Endothelial cell of hepatic sinusoid (primary cell): ENCODE measurements at regions not wholly inside any gene's neighbourhood (a gene's known extent, or its start where the extent isn't known, plus 50 kb on each side); places are given as distances from the start of the nearest gene placed in this dataset.

ENCODE experiments used
- in situ Hi-C: cut with HindIII; loops from 2 replicates; pipeline ENCODE4 v1.10.0; 2017; ENCODE audit warnings: low sequenced_read_pairs

DNA sequence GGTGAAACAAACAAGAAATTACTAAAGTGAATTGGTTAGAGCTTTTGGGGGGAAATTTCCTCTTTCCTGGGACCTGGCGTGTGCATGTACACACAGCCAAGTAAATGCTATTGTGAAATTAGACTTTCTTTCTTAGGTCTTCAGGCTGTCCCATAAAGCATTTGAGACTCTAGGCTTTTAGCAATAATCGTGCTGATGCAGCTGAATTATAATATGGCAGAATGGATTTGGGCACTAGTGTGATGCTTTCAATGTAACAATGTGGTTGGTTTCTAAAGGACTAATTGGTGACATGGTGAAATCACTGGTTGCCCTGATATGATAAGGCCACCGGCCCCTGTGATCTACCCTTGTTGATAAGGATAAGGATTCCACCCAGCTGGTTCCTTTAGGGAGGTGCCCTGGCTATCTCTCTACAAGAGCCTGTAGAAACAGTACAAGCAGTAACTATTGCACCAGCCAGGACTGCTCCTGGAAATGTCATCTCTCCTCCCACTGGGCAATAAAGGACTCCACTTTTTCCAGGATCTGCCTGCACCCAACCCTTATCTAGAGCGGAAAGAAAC, 164.1 kb downstream of the TFAP2A start:
- in situ Hi-C loops = no loop called here

DNA sequence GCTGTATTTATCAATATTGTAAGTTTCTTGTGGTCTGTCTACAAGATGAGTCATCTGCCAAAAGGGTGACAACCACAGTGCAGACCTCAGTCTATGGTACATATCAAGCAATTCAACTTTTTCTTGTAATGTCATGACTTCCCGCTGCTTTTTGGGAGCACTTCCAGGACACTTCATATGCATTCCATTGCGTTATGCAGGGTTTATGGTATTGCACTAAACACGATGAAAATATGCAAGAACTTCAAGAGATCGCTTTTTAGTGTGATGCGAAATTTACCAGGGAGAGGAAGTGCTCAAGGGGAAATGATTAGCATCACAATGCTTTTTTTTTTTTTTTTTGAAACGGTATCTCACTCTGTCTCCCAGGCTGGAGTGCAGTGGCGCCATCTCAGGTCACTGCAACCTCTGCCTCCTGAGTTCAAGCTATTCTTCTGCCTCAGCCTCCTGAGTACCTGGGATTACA, 166.5 kb downstream of the TFAP2A start:
- in situ Hi-C loops = no loop called here

DNA sequence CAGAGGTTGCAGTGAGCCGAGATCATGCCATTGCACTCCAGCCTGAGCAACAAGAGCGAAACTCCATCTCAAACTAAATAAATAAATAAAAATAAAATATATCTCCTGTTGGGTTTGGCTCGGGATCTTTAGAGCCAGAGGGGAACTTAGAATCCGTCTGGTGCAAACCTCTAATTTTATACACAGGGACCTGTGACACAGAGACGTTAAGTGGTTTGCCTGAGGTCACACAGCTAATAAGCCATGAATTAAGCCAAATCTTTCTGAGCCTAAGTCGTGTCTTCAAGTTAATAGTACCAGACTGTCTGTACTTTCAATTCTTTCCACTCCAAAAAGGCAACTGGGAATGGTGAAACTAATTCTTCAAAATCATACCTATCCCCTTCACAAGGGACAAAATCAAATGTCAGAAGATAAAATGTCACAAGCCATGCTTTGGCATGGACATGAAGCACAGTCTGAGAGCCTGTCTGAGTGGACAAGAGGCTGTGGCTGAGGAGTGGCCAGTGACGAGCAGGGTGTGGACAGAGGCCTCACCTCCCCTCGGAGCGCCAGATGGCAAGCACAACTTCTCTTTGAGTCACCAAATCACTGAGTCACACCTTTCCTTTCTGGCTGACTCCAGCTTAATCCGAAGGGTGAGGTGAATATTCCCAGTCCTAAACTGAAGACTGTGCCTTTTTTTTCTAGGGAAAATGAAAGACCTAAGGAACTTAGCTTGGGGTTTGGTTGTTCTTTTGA, 177.4 kb downstream of the TFAP2A start:
- in situ Hi-C loops = loop anchor here (5.0 kb wide), 1 partner anchor 80 kb away; no protein-coding TSS in a partner anchor

DNA sequence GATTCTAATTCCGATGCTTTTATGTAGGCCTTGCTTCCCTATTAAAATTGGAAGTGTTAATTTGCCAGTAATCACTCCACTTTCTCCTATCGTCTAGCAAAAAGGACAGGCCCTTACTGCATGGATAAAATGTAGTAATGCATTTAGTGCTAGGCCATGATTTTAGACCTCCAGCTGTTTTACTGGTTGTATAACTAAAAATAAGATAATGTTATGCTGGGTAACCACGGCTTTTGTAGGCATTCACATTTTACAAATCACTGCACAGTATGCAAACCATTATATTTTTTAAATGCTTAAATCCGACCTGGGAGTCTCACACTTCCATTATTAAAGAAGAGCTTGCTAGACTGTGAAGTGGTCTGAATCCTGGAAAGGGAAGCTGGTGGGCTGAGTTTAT, 179.5 kb downstream of the TFAP2A start:
- in situ Hi-C loops = loop anchor here (5.0 kb wide), 1 partner anchor 82 kb away; no protein-coding TSS in a partner anchor

DNA sequence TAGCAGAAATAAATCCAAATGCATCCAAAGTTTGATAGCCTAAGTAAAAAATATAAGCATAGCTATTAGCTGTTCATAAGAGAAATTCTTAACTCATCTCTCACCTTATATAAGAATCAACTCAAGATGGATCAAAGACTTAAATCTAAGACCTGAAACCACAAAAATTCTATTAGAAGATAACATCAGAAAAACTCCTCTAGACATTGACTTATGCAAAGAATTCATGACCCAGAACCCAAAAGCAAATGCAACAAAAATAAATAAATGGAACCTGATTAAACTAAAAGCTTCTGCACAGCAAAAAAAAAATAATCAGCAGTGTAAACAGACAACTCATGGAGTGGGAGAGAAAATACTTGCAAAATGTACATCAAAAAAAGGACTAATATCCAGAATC, 184.3 kb downstream of the TFAP2A start:
- in situ Hi-C loops = no loop called here

DNA sequence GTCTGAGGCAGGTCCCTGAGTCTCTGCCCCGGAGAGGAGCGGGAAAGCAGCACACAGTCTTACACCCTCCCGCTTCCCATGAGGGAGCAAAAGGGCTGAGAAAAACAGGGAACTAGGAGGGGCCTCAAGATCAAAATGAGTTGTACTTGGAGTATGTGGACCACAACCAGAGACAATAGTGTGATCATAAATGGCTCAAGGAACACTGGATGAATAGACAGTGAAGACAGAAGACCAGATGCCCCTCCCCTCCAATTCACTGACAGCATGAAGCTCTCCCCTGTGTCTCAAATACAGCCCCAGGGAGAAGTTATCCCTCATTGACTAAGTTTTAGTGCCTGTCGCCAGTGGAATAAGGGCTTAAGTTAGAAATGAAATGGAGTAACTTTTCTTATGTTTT, 191.0 kb downstream of the TFAP2A start:
- in situ Hi-C loops = no loop called here

DNA sequence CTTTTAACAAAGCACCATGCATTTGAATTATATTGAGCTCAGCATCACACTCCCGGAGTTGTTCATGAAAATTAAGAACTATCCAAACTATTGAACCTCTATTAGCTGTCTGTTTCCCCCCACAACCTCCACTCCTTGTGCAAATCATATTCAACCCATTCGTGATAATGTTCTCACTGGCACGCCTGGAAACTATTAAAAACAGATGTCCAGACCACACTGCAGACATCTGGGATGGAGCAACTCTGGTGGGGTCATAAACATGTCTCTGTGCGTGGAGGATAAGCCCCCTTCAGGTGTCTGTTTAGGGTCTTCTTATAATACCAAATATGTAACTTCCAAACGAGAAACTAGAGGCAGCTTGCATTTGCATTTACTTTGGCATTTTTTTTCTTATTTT, 193.7 kb downstream of the TFAP2A start:
- in situ Hi-C loops = no loop called here

DNA sequence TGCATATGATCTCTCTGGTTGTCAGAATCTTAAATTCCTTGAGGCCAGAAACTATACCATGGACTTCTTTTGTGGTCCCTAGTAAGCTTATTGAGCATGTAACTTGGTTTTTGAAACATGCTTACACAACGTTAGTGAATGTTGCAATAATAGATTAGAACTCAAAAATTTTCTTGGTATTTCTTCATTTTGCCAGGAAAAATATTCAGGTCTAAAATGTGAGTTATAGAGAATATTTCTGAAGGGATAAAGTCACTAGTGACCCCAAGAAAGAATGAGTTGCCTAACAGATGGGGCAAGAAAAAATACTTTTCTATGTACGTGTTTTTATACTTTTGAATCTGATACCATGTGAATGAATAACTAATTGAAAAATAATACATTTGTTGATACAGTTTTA, 195.4 kb downstream of the TFAP2A start:
- in situ Hi-C loops = no loop called here

DNA sequence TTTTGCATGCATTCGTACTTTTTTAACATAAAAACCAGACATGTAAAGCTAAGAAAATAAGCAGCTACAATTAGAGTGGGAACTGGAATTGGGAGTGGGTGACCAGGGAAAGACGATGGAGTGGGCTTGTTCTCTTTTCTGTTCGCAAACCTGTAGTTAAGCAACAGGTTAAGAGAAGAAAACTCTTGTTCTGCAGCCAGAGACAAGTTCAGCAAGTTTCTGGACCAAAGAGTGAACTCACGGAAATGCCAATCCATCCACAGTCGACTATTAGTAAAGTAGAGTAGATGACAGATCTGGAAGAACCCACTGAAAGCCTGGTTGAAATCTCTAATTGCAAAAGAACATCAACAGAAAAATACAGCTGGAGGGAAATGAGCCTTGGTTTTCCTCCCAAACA, 197.8 kb downstream of the TFAP2A start:
- in situ Hi-C loops = no loop called here

DNA sequence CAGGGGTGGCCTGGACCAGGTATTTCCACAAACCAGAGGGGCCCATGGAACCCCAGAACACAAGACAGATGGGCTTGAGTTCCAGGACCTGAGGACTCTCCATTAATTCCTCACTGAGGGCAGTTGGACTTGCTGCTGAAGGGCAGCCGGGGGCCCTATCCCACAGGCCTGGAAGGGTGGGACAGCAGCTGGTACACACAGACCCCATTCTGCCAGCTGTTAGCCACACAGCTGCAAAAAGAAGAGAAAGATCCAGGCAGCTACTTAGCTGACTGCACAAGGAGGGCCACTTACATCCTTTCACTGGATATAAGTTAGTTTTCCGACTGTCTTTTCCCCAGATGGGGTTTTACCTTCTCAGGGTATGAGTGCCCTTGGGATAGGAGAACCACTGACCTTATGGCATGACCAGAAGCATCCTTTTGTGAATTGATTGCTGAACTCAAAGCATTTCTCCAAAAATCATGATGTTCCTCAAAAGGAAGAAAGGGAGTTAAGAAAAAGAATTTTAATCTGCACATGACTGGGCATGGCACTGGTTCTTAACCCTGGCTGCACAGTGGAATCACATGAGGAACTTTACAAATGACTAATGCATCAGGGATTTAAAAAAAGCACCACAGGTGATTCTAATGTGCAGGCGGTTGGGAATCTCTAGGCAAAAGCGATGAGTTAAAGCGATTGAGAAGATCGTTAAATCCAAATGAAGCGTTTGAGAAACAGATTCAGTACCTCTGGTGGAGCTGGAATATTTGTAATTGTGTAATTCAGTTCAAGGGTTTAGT, 199.4 kb downstream of the TFAP2A start:
- in situ Hi-C loops = no loop called here

DNA sequence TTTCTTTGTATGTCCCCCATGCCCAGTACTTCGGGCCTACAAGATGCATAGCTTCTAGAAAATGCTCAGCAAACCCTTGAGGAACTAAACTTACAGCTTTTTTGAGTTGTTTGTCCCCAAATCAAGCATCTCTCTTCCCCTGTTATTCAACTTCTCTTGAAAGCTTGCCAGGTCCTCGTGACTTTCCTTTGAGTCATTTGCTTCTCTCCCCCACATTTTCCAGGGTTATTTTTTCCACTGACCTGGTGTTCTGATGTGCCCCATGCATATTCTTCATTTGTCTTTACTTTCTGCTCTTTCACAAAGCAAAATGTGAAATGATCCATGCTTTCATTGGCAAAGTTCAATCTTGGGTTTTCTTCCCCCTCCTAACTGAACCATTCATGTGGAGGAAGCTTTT, 204.8 kb downstream of the TFAP2A start:
- in situ Hi-C loops = no loop called here

DNA sequence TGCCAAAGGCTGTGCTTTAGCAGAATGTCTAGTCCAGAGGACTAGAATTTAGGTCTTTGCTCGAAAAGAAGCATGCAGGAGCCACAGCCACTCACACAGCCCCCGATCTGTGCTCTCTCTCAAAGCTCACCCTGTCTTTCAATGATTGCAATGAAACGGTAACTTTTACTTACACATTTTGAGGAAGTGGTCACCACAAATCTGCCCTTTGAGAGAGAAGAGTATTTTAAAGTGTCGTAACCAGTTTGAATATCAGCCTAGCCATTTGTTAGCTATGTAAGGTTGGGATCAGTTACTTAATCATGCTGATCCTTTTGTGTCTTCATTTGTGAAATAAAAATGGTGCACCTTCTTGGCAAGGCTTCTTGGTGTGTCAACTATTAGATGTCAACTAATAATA, 209.0 kb downstream of the TFAP2A start:
- in situ Hi-C loops = no loop called here

DNA sequence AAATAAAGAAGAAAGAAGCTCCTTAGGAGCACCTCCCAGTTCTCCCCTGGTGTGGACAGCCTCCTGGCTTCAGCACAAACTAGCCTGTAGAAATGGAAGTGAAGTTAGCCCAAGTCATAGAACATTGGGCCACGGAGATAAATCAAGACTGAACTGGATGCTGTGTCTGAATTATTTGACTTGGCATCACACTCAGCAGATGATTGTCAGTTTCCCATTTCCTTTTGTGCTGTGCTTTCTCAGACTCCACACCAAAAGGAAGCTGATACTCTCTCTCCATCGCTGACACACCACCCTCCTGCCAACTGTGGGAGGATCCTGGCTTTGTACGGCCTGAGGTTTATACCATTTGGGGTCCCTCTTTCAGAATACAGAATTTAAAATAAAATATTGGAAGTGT, 209.8 kb downstream of the TFAP2A start:
- in situ Hi-C loops = no loop called here

DNA sequence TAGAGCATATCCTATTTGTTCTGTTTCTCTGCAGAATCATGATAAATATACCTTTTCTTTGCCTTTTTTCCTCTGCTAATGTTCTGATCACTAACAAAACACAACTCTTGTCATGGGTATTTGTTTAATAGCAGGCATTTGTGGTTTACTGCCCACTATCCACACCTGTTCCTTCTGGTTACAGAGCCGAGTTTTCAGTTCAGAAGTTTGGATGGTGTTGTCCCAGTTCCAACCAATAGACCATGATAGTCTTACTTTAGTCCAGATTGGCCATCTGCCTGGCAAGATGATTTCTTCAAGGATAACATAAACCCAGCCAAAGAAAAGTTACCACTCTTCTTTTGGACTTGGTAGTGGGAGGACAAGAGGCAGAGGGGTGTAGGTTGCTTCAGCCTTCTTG, 211.2 kb downstream of the TFAP2A start:
- in situ Hi-C loops = no loop called here

DNA sequence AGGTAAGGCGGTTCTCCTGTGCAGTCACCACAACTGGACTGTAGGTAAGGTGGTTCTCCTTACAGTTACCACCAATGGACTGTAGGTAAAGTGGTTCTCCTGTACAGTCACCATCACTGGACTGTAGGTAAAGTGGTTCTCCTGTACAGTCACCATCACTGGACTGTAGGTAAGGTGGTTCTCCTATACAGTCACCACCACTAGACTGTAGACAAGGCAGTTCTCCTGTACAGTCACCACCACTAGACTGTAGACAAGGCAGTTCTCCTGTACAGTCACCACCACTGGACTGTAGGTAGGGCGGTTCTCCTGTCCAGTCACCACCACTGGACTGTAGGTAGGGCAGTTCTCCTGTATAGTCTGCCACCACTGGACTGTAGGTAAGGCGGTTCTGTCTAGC, 212.3 kb downstream of the TFAP2A start:
- in situ Hi-C loops = no loop called here

DNA sequence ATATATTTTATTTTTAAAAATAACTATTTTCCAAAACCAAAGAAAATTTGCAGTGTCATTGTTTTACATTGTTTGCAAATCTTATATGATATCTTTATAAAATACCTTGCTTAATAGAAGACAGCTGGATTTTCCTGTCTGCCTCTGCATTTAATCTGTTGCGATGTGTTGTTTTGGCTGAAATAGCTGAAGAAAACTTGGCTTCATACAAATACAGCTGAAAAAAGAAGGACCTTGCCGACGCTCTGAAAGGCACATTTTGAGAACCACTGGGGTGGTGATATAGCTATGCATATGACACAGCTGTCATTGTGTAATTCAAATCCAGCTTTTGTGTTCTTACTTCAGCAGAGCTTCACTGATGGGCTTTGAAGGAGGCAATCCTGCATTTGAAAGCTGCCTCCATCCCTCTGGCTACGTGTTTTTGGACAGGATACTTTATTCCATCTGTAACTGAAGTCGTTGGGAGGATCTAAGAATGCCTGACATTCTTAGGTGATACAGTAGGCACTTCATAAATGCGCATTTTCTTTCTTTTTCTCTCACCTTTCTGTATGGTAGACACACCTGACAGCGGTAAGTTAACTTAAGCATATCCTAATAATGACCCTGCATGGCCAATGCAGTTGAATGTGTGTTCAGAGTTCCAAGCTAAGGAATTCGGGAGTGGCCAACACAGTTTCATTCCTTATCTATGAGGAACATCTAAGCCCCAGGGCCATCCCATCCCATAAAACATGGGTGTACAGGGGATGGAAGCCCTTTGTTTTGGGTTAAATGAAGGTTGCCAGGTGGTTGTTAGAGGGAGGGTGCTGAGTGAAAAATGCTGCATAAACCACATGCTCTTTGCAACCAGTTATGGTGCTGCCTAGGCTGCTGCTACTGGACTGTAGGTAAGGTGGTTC, 213.0 kb downstream of the TFAP2A start:
- in situ Hi-C loops = no loop called here

DNA sequence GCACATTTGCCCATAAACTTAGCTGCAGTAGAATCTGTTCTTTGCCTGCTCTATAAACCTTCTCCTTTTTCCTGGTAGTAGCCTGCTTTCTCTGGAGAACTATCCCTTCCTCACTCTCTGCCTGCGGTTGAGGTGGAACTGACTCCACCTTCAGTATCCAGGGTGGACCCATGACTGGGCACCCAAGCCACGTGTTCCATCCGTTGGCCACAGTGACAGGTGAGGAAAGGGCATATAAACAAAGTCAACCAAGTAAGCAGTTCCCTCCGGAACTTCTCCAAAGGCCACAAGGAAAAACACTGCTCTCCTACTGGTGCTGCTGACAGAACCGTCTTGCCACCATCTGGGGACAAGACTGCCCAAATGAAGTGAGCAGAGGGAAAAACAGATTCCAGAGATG, 218.8 kb downstream of the TFAP2A start:
- in situ Hi-C loops = no loop called here

DNA sequence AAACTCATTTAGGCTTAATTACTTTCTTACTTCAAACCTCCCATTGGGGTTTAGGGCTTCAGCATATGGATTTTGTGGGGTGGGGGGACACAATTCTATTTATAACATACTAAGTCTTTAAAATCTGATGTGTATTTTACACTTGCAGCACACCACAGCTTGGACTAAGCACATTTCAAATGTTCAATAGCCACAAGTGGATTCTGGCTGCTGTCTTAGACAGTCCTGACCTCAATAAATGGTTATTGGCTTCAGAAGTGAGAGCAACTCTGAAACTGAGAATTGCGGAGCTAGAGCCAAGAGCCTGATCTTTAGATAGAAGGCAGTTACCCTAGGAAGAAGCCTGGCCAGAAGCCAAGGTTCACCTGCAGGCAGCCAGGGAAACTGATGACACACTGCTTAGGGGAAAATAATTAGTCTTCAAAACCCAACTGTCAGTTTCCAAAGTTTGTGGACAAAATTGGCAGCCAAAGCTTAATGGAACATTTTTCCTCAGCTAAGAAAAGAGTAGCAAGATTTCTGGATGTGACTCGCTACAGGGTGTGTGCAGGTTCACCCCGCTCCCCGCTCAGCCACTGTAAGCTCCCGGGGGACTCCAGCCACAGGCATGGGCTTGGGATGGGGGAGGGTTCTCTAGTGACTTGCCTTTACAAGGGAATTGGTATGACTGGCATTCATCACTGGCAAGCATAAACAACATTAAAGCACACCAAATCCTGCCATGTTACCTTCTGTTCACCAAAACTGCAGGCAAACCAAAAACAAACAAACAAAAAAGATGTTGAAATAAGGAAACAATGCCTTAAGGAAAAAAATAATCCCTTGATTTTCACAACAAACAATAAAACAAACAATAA, 219.8 kb downstream of the TFAP2A start:
- in situ Hi-C loops = no loop called here

DNA sequence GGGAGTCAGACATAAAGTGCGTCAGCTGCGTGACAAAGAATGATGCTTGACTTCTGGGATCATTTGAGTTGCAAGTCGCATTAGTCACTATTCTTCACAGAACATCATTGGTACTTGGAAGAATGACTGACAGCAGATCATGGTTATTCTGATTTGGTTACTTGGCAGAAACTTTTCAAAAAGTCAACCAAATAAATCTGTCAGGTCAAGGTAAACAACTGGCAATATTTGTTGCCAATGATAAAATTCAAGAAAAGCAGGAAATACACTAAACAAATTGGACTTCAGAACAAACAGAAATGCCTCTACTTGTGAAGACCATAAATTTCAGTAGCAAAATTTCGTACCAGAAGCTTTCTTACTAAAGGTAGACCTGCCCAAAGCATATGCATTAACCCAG, 221.6 kb downstream of the TFAP2A start:
- in situ Hi-C loops = no loop called here

DNA sequence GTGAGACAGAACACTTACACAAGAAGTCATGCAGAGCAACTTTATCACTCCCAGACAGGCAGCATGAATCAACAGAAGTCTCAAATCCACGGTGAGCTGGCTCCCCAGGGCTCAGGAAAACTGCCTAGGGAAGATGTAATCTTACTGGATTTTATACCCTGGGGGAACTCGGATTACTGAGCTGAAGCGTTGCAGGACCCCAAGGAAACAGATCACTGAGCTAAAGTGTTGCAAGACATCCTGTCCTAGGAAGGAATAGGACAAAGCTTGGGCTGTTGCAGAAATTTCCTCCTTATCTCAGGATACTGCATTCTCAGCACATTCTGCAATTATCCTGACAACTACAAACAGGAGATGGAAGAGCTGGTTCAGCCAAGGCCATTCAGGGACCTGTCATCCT, 224.8 kb downstream of the TFAP2A start:
- in situ Hi-C loops = no loop called here
